IMR-90 (cell line): ENCODE measurements at regions not wholly inside any gene's neighbourhood (a gene's known extent, or its start where the extent isn't known, plus 50 kb on each side); places are given as distances from the start of the nearest gene placed in this dataset.

Experiments used
- ATAC-seq: fragments of 200-7000 bp; cut with Tn5 transposase; 2 replicates; pipeline ENCODE4 v1.9.1; 2020; ENCODE audit warnings: low read depth, mild to moderate bottlenecking, moderate library complexity
- BruUV-seq: library from RNA; stranded (reverse); fragments of 400-500 nt; replicated peaks from 2 replicates; lab custom pipeline; 2021; lab: Mats Ljungman, UMichigan
- CTCF ChIA-PET: fragments of 300-600 bp; formaldehyde crosslinking; extraction: SDS; loops from one replicate; lab custom pipeline; 2021; ENCODE audit warnings: antibody characterized with exemption; lab: Yijun Ruan, JAX
- POLR2A ChIA-PET: fragments of 300-600 bp; sonication (Branson Sonifier 250); formaldehyde crosslinking; loops from one replicate; lab custom pipeline; 2022; ENCODE audit warnings: antibody characterized with exemption; ENCODE audit not compliant: unreplicated experiment; lab: Charles Lee
- DNase-seq: peaks from one replicate; pipeline ENCODE4 v3.0.0; 2013
- H2AFZ ChIP-seq: replicated peaks from 2 replicates; pipeline ENCODE3; 2013; ENCODE audit warnings: low read length, mild to moderate bottlenecking; ENCODE audit not compliant: poor library complexity
- H2AK5ac ChIP-seq: 2 replicates; pipeline ENCODE4 v1.6.1; 2013; ENCODE audit warnings: low read depth, low read length, inconsistent platforms
- H2AK9ac ChIP-seq: replicated peaks from 2 replicates; pipeline ENCODE3; 2013; ENCODE audit warnings: mild to moderate bottlenecking, low read depth, low read length, moderate library complexity; ENCODE audit not compliant: poor library complexity
- H2BK120ac ChIP-seq: 2 replicates; pipeline ENCODE4 v1.6.1; 2013; ENCODE audit warnings: low read depth, low read length, inconsistent platforms
- H2BK15ac ChIP-seq: 3 replicates; pipeline ENCODE4 v1.6.1; 2013; ENCODE audit warnings: low read depth, low read length, inconsistent platforms
- H2BK20ac ChIP-seq: 2 replicates; pipeline ENCODE4 v1.6.1; 2013; ENCODE audit warnings: low read depth, mild to moderate bottlenecking, inconsistent platforms, low read length, moderate library complexity
- H2BK5ac ChIP-seq: 2 replicates; pipeline ENCODE4 v1.6.1; 2013; ENCODE audit warnings: mild to moderate bottlenecking, low read depth, low read length, inconsistent platforms; ENCODE audit not compliant: poor library complexity, severe bottlenecking
- H3K14ac ChIP-seq: replicated peaks from 2 replicates; pipeline ENCODE4 v1.6.1; 2013; ENCODE audit warnings: low read depth, low read length, inconsistent platforms
- H3K18ac ChIP-seq: 2 replicates; pipeline ENCODE4 v1.6.1; 2013; ENCODE audit warnings: low read depth, low read length, control low read depth
- H3K23ac ChIP-seq: 2 replicates; pipeline ENCODE4 v1.6.1; 2013; ENCODE audit warnings: low read depth, low read length, inconsistent platforms
- H3K27ac ChIP-seq: 2 replicates; pipeline ENCODE4 v1.5.1; 2013; ENCODE audit warnings: mild to moderate bottlenecking, control low read depth, low read length; ENCODE audit not compliant: insufficient read depth
- H3K27me3 ChIP-seq: 2 replicates; pipeline ENCODE4 v1.6.1; 2013; ENCODE audit warnings: low read length; ENCODE audit not compliant: control insufficient read depth, insufficient read depth
- H3K36me3 ChIP-seq: 2 replicates; pipeline ENCODE4 v1.6.1; 2013; ENCODE audit warnings: low read length, mixed read lengths; ENCODE audit not compliant: control insufficient read depth, insufficient read depth
- H3K4ac ChIP-seq: 2 replicates; pipeline ENCODE4 v1.6.1; 2013; ENCODE audit warnings: low read depth, low read length, inconsistent platforms
- H3K4me1 ChIP-seq: 2 replicates; pipeline ENCODE4 v1.6.1; 2013; ENCODE audit warnings: low read length, mixed read lengths; ENCODE audit not compliant: control insufficient read depth, insufficient read depth
- H3K4me2 ChIP-seq: 2 replicates; pipeline ENCODE4 v1.6.1; 2013; ENCODE audit warnings: low read depth, mild to moderate bottlenecking, control low read depth, low read length, moderate library complexity
- H3K4me3 ChIP-seq: 2 replicates; pipeline ENCODE4 v1.5.1; 2013; ENCODE audit warnings: low read depth, mild to moderate bottlenecking, control low read depth, low read length, moderate library complexity; ENCODE audit not compliant: insufficient read depth
- H3K56ac ChIP-seq: 2 replicates; pipeline ENCODE4 v1.6.1; 2013; ENCODE audit warnings: low read length, inconsistent platforms; ENCODE audit not compliant: insufficient read depth; ENCODE audit errors: extremely low read depth
- H3K79me1 ChIP-seq, 2 experiments: 2 replicates each; pipeline ENCODE4 v1.6.1; 2013; ENCODE audit warnings: low read length in 2 of 2, inconsistent platforms in 1 of 2, low read depth in 1 of 2
- H3K9ac ChIP-seq: 2 replicates; pipeline ENCODE4 v1.6.1; 2013; ENCODE audit warnings: low read depth, low read length, control low read depth
- H3K9me1 ChIP-seq: 2 replicates; pipeline ENCODE4 v1.6.1; 2013; ENCODE audit warnings: low read length, inconsistent platforms; ENCODE audit not compliant: insufficient read depth
- H3K9me3 ChIP-seq: 2 replicates; pipeline ENCODE4 v1.6.1; 2013; ENCODE audit warnings: low read length; ENCODE audit not compliant: control insufficient read depth, insufficient read depth
- H4K20me1 ChIP-seq: 2 replicates; pipeline ENCODE4 v1.6.1; 2013; ENCODE audit warnings: low read length, inconsistent platforms; ENCODE audit not compliant: insufficient read depth
- H4K5ac ChIP-seq: 2 replicates; pipeline ENCODE4 v1.6.1; 2013; ENCODE audit warnings: mild to moderate bottlenecking, low read depth, low read length, control low read depth
- H4K8ac ChIP-seq, 2 experiments: 2 replicates each; pipeline ENCODE4 v1.6.1; 2013; ENCODE audit warnings: low read depth in 2 of 2, low read length in 2 of 2, control low read depth in 1 of 2, inconsistent platforms in 1 of 2
- H4K91ac ChIP-seq: 2 replicates; pipeline ENCODE4 v1.6.1; 2013; ENCODE audit warnings: low read depth, low read length, inconsistent platforms; ENCODE audit not compliant: insufficient read depth
- BHLHE40 ChIP-seq: fragments of 150-350 bp; IDR thresholded peaks from 2 replicates; pipeline ENCODE4 v1.6.1; 2016; ENCODE audit warnings: mild to moderate bottlenecking, low read depth, low read length
- NFE2L2 ChIP-seq: fragments of 150-350 bp; IDR thresholded peaks from 2 replicates; pipeline ENCODE4 v1.6.1; 2016; ENCODE audit warnings: low read depth, mild to moderate bottlenecking, low read length
- RAD21 ChIP-seq: IDR thresholded peaks from 2 replicates; pipeline ENCODE4 v1.6.1; 2012; ENCODE audit warnings: low read length, improper control_type of control experiment
- RFX5 ChIP-seq: IDR thresholded peaks from 2 replicates; pipeline ENCODE4 v1.8.0; 2012; ENCODE audit warnings: low read depth, mild to moderate bottlenecking, low read length, moderate library complexity
- SMC3 ChIP-seq: fragments of 150-350 bp; IDR thresholded peaks from 2 replicates; pipeline ENCODE4 v1.6.1; 2016; ENCODE audit warnings: low read depth, mild to moderate bottlenecking, antibody characterized with exemption, low read length, moderate library complexity
- WGBS, 2 experiments: methylation state at CpG; one replicate each; pipeline versions ENCODE4 v1.1.5 to v1.1.7; 2013; ENCODE audit warnings: missing lambda C conversion rate in 2 of 2; ENCODE audit not compliant: insufficient read length in 1 of 2; ENCODE audit errors: extremely low coverage in 2 of 2; 5-methylcytosine and 5-hydroxymethylcytosine counted together
- dilution Hi-C: fragments of 300-500 bp; cut with HindIII; formaldehyde crosslinking; loops from one replicate; pipeline ENCODE4 v1.14.3; 2018; ENCODE audit warnings: low sequenced_read_pairs; ENCODE audit not compliant: unreplicated experiment
- in situ Hi-C: fragments of 300-500 bp; cut with MboI; formaldehyde crosslinking; loops from 3 replicates; pipeline ENCODE4 v1.14.3; 2019; ENCODE audit warnings: low sequenced_read_pairs, inconsistent platforms, mixed read lengths
- intact Hi-C: fragments of 100-400 bp; cut with micrococcal nuclease; formaldehyde crosslinking; loops from 2 replicates; pipeline ENCODE4 v1.10.0; 2022

DNA sequence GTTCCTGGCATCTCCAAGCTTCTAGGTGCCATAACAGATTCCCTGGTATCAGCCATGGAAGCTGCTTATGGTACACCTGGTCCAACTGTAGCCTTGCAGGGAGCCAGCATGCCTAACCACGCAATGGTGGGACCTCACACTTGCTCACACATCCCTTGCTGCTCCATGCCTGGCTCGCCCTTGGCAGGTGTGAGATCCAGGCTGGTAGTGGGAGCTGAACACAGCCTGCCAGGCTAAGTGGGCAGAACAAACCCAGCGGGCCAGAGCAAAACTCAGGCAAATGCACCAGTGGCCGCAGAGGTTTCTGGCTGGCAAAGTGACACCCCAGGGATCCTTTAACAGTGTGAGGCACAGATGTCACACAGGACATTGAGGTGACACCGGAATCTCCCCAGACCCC lies 185.8 kb downstream of the NDUFA10 start:
- ChIA-PET POLR2A (no interaction called here), CTCF (no interaction called here)
- WGBS, 2 experiments, result 40% methylated on average over 1 of the region's 5 CpGs; no CpG with 5 or more reads in 1 of the 2 experiments
- Histone ChIP-seq H3K36me3 (no peaks in the 10 kb centered on the region), H4K20me1 (no peaks in the 10 kb centered on the region), H3K9me3 (peaks cover 16% of the 10 kb centered on the region), H3K9me1 (no peaks in the 10 kb centered on the region), H2AK5ac (no peak overlapping the region), H3K9ac (no peak overlapping the region), H3K23ac (no peak overlapping the region), H2BK20ac (no peak overlapping the region), H3K56ac (no peak overlapping the region), H3K4me2 (no peak overlapping the region), H3K4me1 (no peaks in the 10 kb centered on the region), H4K5ac (no peak overlapping the region), H3K4ac (no peak overlapping the region), H2BK15ac (no peak overlapping the region), H3K27ac (no peak overlapping the region), H4K8ac (no peak overlapping the region), H3K4me3 (no peak overlapping the region), H3K18ac (no peak overlapping the region), H2AK9ac (no peak overlapping the region), H3K79me1 (no peaks in the 10 kb centered on the region), H2BK120ac (no peak overlapping the region), H3K14ac (no peak overlapping the region), H4K91ac (no peak overlapping the region), H2AFZ (no peak overlapping the region), H3K27me3 (no peaks in the 10 kb centered on the region), H2BK5ac (no peak overlapping the region)
- dilution Hi-C loops, result no loop called here
- no peak for ATAC-seq
- intact Hi-C loops, result no loop called here
- BruUV-seq, result no TSS peak
- no peak for DNase-seq
- in situ Hi-C loops, result no loop called here
- TF ChIP-seq RAD21 (no peak), NFE2L2 (no peak), BHLHE40 (no peak), SMC3 (no peak), RFX5 (no peak)
